ENCODE measurements at regions not wholly inside any gene's neighbourhood (a gene's known extent, or its start where the extent isn't known, plus 50 kb on each side); places are given as distances from the start of the nearest gene placed in this dataset.

GRCh38 chr2:166651080-166651675 lies 157.1 kb upstream of the SCN7A start:
- TF ChIP-seq CTCF (IDR thresholded peaks at IDR 0.05; ENCODE audit: poor library complexity) = no peak
- no peak for TF ChIP-seq EZH2 (IDR thresholded peaks at IDR 0.05; ENCODE audit: borderline replicate concordance)
